H1 (cell line): ENCODE measurements at regions not wholly inside any gene's neighbourhood (a gene's known extent, or its start where the extent isn't known, plus 50 kb on each side); places are given as distances from the start of the nearest gene placed in this dataset.

ENCODE experiments used
- ATF2 ChIP-seq: IDR thresholded peaks from 2 replicates; pipeline ENCODE4 v1.6.1; 2012; ENCODE audit warnings: low read length, inconsistent platforms
- BRCA1 ChIP-seq: IDR thresholded peaks from 2 replicates; pipeline ENCODE4 v1.6.1; 2012; ENCODE audit warnings: low read depth, low read length, improper control_type of control experiment
- NANOG ChIP-seq: IDR thresholded peaks from 2 replicates; pipeline ENCODE4 v1.6.1; 2011; ENCODE audit warnings: low read length, low read depth, mild to moderate bottlenecking, inconsistent platforms; ENCODE audit not compliant: insufficient read depth, poor library complexity, severe bottlenecking
- SP1 ChIP-seq: IDR thresholded peaks from 2 replicates; pipeline ENCODE4 v1.6.1; 2011; ENCODE audit warnings: low read depth, low read length
- ZNF274 ChIP-seq: IDR thresholded peaks from 2 replicates; pipeline ENCODE4 v1.7.0; 2012; ENCODE audit warnings: low read length, borderline replicate concordance; ENCODE audit errors: extremely low read depth

- TF ChIP-seq ATF2 = no peak
- TF ChIP-seq NANOG = no peak
- TF ChIP-seq BRCA1 = no peak
- TF ChIP-seq ZNF274 = no peak
- no peak for TF ChIP-seq SP1
Observed at GRCh38 chrX:42093756-42094155, 170.4 kb upstream of the CASK start (continued).
